GM18519 (cell line): ENCODE measurements at regions not wholly inside any gene's neighbourhood (a gene's known extent, or its start where the extent isn't known, plus 50 kb on each side); places are given as distances from the start of the nearest gene placed in this dataset.
"Not testable (repeated sequence)": the region's sequence is repeated elsewhere in the genome, so short reads cannot be mapped to it uniquely, and the experiment has no call there.

Source experiments
- ATAC-seq: cut with Tn5 transposase; IDR thresholded peaks from one replicate; pipeline ENCODE4 v1.9.1; 2021; ENCODE audit warnings: mild to moderate bottlenecking, moderate library complexity; ENCODE audit not compliant: unreplicated experiment, low FRiP score

DNA sequence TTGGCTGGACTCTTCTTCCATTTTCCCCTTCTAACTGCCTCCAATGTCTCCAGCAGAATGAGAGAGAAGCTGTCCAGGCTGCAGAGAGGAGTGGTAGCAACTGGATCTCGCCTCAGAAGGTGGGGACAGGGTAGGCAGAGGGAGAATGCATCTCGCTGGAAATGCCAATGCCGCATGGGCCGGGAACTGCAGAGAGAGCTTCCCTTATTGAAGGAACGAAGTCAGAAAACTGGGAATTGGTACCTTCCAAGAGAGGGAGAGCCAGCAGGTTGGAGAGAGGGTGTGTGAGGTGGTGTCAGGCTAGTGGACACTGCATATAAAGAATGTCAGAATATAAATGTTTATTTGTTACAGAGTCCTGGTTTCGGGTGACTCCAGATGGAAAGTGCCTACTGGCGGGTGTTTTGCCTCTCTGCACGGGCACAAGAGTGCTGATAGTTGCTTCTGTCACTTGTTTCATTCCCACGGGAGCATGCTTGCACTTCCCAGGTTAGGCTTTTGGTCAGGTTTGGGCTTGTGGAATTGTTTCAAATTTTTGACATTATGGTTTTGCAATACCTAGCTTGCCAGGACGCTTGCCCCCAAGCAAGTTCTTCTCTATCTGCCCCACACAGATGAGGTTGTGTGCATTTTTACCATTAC is 156.8 kb upstream of the STS start:
- no peak for ATAC-seq

DNA sequence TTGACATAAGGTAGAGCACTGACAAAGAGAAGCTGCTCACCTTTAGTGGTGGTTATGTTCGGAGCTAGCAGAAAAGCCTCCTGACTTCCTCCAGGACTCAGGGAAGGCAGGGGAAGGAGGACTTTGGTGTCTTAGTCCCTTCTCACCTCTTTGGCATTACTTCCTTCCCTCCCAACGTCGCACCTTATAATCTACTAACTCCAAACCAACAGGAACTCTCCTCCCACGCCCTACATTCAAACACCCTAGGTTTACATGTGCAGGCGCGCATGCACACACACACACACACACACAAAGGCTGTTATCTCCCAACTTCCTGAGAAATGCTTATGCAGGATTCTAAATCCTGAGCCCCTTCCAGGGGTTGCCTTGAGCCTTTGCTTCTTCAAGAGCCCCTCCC is 157.7 kb upstream of the STS start:
- ATAC-seq = no peak

- not testable (repeated sequence) for ATAC-seq
Observed at GRCh38 chrX:6988694-6989093, 158.8 kb upstream of the STS start.

GRCh38 chrX:6986915-6987314 is 160.6 kb upstream of the STS start:
- ATAC-seq = no peak

DNA sequence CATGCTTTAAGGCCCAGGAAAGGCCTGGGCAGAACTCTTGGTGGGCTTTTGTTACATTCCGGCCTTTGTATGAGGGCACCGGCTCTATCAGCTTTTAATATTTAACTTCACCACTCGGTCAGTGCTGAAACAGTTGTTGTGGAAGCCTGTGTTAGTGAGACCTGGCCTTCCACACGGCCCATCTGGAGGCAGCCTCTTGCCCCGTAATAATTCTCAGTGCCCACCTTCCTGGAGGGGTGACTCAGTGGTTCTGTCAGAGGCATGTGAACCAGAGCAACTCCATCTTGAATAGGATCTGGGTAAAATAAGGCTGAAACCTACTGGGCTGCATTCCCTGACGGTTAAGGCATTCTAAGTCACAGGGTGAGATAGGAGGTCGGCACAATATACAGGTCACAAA is 162.0 kb upstream of the STS start:
- no peak for ATAC-seq

DNA sequence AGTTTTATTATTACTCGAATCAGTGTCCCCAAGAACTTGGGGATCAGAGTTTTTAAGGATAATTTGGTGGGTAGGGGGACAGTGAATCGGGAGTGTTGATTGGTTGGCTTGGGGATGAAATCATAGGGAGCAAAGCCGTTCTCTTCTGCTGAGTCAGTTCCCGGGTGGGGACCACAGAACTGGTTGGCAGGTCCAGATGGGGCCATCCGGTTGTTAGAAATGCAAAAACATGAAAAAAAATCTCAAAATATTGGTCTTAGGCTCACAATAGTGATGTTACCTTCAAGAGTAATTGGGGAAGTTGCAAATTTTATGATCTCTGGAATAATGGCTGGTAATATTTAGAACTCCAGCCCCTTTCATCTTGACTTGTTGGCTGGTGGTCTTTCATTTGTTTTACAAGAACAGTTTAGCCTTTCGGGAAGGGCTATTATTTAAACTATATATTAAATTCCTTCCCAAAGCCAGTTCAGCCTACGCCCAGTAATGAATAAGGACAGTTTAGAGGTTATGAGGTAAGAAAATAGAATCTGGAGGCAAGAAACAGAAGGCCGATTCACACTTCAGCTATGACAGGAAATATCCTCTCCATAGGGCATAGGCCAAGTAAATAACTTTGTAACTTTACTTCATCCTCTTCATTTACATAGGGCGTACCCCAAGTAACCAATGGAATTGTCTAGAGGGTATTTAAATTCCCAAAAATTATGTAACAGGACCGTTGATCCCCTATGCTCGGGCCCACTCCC is 164.1 kb upstream of the STS start:
- no peak for ATAC-seq

DNA sequence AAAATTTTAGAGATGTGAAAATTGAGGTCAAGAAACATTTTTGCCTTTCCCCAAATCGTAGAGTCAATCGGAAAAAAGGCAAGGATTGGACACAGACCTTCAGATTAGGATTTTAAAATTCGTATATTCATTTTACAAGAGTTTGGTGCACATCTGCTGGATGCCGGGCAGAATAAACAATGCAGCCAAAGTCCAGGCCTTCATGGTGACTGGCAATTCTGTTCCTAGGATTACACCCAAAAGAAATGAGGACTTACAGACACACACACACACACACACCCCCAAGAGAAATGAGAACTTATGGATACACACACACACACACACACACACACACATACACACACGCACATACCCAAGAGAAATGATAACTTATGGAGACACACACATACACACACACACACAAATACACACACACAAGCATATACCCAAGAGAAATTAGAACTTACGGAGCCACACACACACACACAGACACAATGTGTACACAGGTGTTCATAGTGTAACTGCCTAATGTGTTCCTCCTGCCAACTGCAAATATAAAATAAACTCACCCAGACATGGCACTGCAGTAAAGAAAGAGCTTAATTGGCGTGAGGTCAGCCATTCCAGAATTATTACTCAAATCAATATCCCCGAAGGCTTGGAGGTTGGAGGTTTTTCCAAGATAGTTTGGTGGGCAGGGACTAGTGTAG is 165.7 kb upstream of the STS start:
- ATAC-seq = no peak

- ATAC-seq = no peak
Observed at GRCh38 chrX:6980981-6981380, 166.5 kb upstream of the STS start.

GRCh38 chrX:6968231-6968630 is 179.3 kb upstream of the STS start:
- no peak for ATAC-seq

DNA sequence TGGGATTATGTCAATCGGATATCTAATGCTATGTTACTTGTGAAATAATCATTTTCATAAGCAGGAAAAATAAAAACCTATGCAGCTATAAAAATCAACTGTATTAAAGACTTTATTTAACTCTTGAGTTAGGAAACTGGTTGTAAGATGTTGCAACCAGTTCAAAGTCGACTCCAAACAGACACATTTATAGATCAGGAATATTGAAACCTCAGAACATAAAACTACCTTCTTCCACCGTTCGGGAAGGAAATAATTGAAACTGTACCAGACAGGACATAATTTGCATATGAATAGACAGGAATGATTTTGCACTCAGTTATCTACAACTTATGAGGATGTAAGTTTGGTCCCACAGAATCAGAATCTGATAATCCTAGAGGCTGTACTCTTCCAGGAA is 181.8 kb upstream of the STS start:
- no peak for ATAC-seq

GRCh38 chrX:6962006-6962355 is 185.5 kb upstream of the STS start:
- no peak for ATAC-seq

DNA sequence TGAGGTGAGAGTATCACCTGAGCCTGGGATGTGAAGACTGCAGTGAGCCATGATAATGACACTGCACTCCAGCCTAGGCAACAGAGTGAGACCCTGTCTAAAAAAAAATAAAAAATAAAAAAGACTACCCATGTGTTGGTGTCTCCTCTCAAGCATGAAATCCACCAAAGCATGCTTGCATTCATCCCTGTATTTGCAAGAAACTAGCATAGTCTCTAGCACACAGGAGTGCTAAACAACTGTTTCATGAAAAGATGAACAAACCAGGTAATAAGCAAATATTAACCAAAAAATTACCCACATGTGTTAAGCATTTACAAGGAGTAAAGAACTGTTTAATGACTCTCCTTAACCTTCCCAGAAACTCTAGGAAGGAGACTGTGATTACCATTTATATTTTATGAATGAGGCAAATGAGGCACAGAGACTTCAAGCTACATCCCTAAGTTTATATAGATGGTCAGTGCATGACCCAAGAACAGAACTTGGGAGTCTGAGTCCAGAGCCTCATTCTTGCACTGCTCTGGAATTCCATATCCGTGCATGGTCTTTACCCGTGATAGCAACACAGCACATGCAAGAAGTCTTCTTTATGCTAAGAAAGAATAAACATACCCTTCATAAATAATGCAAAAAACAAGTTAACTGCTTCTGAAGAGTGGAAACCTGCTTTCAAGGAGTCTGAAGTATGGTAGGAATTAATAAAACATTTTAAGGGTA is 186.1 kb upstream of the STS start:
- no peak for ATAC-seq

DNA sequence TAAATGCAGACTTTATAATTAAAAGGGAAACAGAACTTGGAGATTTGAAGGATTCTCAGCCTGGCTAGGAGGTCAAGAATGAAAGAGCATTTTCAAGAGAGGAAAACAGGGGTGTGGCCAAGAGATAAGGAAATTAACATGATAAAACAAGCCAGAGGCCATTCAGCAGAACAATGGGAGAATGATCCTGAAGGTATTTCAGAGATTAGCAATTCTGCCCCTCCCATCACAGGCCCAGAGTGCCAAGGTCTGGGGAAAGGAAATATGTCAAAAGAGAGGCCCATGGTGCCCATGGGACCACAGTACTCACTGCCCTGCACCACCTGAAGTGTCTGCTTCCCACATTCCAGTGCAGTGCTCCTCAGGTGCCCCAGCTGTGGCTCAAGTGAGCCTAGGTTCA is 188.5 kb upstream of the STS start:
- ATAC-seq = no peak

DNA sequence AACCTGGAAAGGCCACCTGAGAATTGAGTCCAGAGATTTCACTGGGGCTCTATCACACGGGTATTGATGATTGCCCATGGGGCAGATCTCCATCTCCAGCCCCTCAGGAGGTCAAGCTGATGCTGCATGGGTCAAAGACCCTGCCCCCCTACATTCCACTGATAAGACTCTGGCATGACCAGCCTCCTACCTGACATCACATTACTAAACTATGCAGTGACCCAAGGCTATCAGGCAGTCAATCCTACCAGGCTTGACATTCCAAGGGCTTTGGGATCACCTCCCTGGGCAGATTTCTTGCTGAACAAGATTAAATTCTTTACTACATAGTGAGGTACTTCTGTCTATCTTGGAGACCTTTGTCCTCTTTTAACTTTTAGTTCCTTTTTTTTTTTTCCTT is 192.7 kb upstream of the STS start:
- ATAC-seq = no peak

DNA sequence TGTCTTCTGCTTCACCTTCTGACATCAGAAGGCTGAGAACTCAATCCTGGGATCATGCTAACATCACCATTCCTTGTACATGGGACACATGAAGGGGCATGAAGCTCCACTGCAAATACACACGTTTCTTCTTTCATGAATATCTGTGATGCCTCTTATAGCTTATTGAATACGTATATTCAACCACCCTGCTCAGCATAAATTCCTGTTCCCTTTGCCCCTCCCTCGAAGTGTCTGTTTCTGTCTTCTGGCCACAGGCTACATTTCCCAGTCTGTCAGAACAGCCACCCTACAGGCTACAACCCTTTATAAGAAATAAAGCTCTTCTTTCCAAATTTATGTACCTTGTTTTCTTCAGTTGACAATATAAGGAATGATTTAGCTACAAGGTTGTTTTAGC is 201.3 kb upstream of the STS start:
- ATAC-seq = no peak

- no peak for ATAC-seq
Observed at GRCh38 chrX:6941041-6941440, 206.5 kb upstream of the STS start.

DNA sequence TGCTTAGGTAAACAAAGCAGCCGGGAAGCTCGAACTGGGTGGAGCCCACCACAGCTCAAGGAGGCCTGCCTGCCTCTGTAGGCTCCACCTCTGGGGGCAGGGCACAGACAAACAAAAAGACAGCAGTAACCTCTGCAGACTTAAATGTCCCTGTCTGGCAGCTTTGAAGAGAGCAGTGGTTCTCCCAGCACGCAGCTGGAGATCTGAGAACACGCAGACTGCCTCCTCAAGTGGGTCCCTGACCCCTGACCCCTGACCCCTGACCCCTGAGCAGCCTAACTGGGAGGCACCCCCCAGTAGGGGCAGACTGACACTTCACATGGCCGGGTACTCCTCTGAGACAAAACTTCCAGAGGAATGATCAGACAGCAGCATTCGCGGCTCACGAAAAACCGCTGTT is 214.6 kb upstream of the STS start:
- not testable (repeated sequence) for ATAC-seq

- no peak for ATAC-seq
Observed at GRCh38 chrX:6930307-6930849, 217.1 kb upstream of the STS start.

GRCh38 chrX:6924443-6925077 is 223.0 kb upstream of the STS start:
- ATAC-seq = no peak

DNA sequence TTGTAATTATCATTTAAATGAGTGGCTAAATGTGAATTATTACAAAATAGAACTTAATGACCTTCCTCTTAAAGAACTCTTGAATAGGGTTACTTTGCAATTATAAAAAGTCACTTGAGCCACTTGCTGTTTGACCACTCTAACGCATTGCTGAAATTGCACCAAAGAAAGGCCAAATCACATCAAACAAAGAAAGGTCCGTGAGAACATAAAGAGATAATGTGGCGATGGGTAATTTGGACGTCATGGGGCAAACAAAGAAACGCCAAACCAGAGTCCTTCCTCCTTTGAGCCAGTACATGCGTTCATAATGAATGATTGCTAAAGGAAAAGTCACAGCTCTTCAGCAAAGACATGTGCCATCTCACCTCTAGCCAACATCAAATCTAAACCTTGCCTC is 229.8 kb upstream of the STS start:
- no peak for ATAC-seq

GRCh38 chrX:6910218-6910617 is 237.3 kb upstream of the STS start:
- no peak for ATAC-seq
